Adipocyte (in vitro differentiated cells): ENCODE measurements at regions not wholly inside any gene's neighbourhood (a gene's known extent, or its start where the extent isn't known, plus 50 kb on each side); places are given as distances from the start of the nearest gene placed in this dataset.

Source experiments
- DNase-seq: peaks from one replicate; pipeline ENCODE4 v3.0.0-alpha.2; 2015; ENCODE audit warnings: low read depth
- H3K27me3 ChIP-seq: replicated peaks from 2 replicates; pipeline ENCODE4 v1.7.0; 2013; ENCODE audit warnings: mild to moderate bottlenecking, low read length, moderate library complexity; ENCODE audit not compliant: control insufficient read depth, insufficient read depth
- H3K36me3 ChIP-seq: 2 replicates; pipeline ENCODE4 v1.7.0; 2013; ENCODE audit warnings: low read length, mild to moderate bottlenecking, moderate library complexity; ENCODE audit not compliant: control insufficient read depth, insufficient read depth, severe bottlenecking
- H3K4me1 ChIP-seq: 2 replicates; pipeline ENCODE4 v1.7.0; 2013; ENCODE audit warnings: mild to moderate bottlenecking, low read length, moderate library complexity; ENCODE audit not compliant: control insufficient read depth, insufficient read depth
- H3K4me3 ChIP-seq: 2 replicates; pipeline ENCODE4 v1.7.0; 2013; ENCODE audit warnings: mild to moderate bottlenecking, low read length, moderate library complexity
- H3K9ac ChIP-seq: 2 replicates; pipeline ENCODE4 v1.7.0; 2013; ENCODE audit warnings: mild to moderate bottlenecking, low read length, moderate library complexity
- H3K9me3 ChIP-seq: 2 replicates; pipeline ENCODE4 v1.7.0; 2013; ENCODE audit warnings: mild to moderate bottlenecking, low read length, moderate library complexity; ENCODE audit not compliant: control insufficient read depth

- no peaks in the 10 kb centered on the region for H3K36me3 ChIP-seq
- H3K9ac ChIP-seq: no peak overlapping the region
- DNase-seq: no peak
- no peak overlapping the region for H3K4me3 ChIP-seq
- H3K27me3 ChIP-seq: no peaks in the 10 kb centered on the region
- peaks cover 16% of the 10 kb centered on the region for H3K9me3 ChIP-seq
- no peaks in the 10 kb centered on the region for H3K4me1 ChIP-seq
Observed at GRCh38 chr1:4395676-4396075, 258.7 kb upstream of the AJAP1 start.

GRCh38 chr1:4396551-4396950 lies 257.9 kb upstream of the AJAP1 start:
- H3K9ac ChIP-seq: no peak overlapping the region
- H3K36me3 ChIP-seq: no peaks in the 10 kb centered on the region
- peaks cover 16% of the 10 kb centered on the region for H3K9me3 ChIP-seq
- H3K4me3 ChIP-seq: no peak overlapping the region
- H3K4me1 ChIP-seq: no peaks in the 10 kb centered on the region
- H3K27me3 ChIP-seq: no peaks in the 10 kb centered on the region
- DNase-seq: no peak

- peaks cover 14% of the 10 kb centered on the region for H3K9me3 ChIP-seq
- H3K36me3 ChIP-seq: no peaks in the 10 kb centered on the region
- no peak overlapping the region for H3K4me3 ChIP-seq
- no peaks in the 10 kb centered on the region for H3K4me1 ChIP-seq
- H3K9ac ChIP-seq: no peak overlapping the region
- H3K27me3 ChIP-seq: no peaks in the 10 kb centered on the region
- DNase-seq: no peak
Observed at GRCh38 chr1:4397196-4397595, 257.2 kb upstream of the AJAP1 start.

- H3K27me3 ChIP-seq: no peaks in the 10 kb centered on the region
- DNase-seq: no peak
- H3K9ac ChIP-seq: no peak overlapping the region
- H3K9me3 ChIP-seq: no peaks in the 10 kb centered on the region
- no peaks in the 10 kb centered on the region for H3K36me3 ChIP-seq
- no peak overlapping the region for H3K4me3 ChIP-seq
- H3K4me1 ChIP-seq: no peaks in the 10 kb centered on the region
Observed at GRCh38 chr1:4402032-4402431, 252.4 kb upstream of the AJAP1 start.

- Histone ChIP-seq H3K9ac (no peak overlapping the region), H3K36me3 (no peaks in the 10 kb centered on the region), H3K27me3 (no peaks in the 10 kb centered on the region), H3K9me3 (no peaks in the 10 kb centered on the region), H3K4me3 (no peak overlapping the region), H3K4me1 (no peaks in the 10 kb centered on the region)
- DNase-seq: no peak
Observed at GRCh38 chr1:4404854-4405590, 249.4 kb upstream of the AJAP1 start.

GRCh38 chr1:4407851-4408250 lies 246.6 kb upstream of the AJAP1 start:
- H3K4me3 ChIP-seq: no peak overlapping the region
- no peaks in the 10 kb centered on the region for H3K4me1 ChIP-seq
- H3K36me3 ChIP-seq: no peaks in the 10 kb centered on the region
- H3K9ac ChIP-seq: no peak overlapping the region
- peaks cover under 1% of the 10 kb centered on the region for H3K9me3 ChIP-seq
- no peak for DNase-seq
- H3K27me3 ChIP-seq: no peaks in the 10 kb centered on the region

GRCh38 chr1:4408380-4408779 lies 246.0 kb upstream of the AJAP1 start:
- Histone ChIP-seq H3K4me1 (no peaks in the 10 kb centered on the region), H3K4me3 (no peak overlapping the region), H3K36me3 (no peaks in the 10 kb centered on the region), H3K9ac (no peak overlapping the region), H3K27me3 (no peaks in the 10 kb centered on the region), H3K9me3 (peaks cover 4% of the 10 kb centered on the region)
- DNase-seq: no peak

- H3K36me3 ChIP-seq: no peaks in the 10 kb centered on the region
- no peaks in the 10 kb centered on the region for H3K27me3 ChIP-seq
- DNase-seq: no peak
- H3K9me3 ChIP-seq: peaks cover 4% of the 10 kb centered on the region
- no peak overlapping the region for H3K4me3 ChIP-seq
- no peaks in the 10 kb centered on the region for H3K4me1 ChIP-seq
- no peak overlapping the region for H3K9ac ChIP-seq
Observed at GRCh38 chr1:4411862-4412261, 242.5 kb upstream of the AJAP1 start.

- Histone ChIP-seq H3K9me3 (peaks cover 8% of the 10 kb centered on the region), H3K36me3 (no peaks in the 10 kb centered on the region), H3K4me3 (no peak overlapping the region), H3K4me1 (no peaks in the 10 kb centered on the region), H3K9ac (no peak overlapping the region), H3K27me3 (no peaks in the 10 kb centered on the region)
- DNase-seq: no peak
Observed at GRCh38 chr1:4415476-4415875, 238.9 kb upstream of the AJAP1 start.

GRCh38 chr1:4416189-4416588 lies 238.2 kb upstream of the AJAP1 start:
- H3K36me3 ChIP-seq: no peaks in the 10 kb centered on the region
- peaks cover 8% of the 10 kb centered on the region for H3K9me3 ChIP-seq
- H3K4me3 ChIP-seq: no peak overlapping the region
- H3K27me3 ChIP-seq: no peaks in the 10 kb centered on the region
- H3K9ac ChIP-seq: no peak overlapping the region
- H3K4me1 ChIP-seq: no peaks in the 10 kb centered on the region
- no peak for DNase-seq

- Histone ChIP-seq H3K4me3 (no peak overlapping the region), H3K27me3 (no peaks in the 10 kb centered on the region), H3K9me3 (peaks cover 7% of the 10 kb centered on the region), H3K36me3 (no peaks in the 10 kb centered on the region), H3K4me1 (no peaks in the 10 kb centered on the region), H3K9ac (no peak overlapping the region)
- no peak for DNase-seq
Observed at GRCh38 chr1:4418021-4418420, 236.4 kb upstream of the AJAP1 start.

- Histone ChIP-seq H3K4me3 (no peak overlapping the region), H3K9me3 (peaks cover 7% of the 10 kb centered on the region), H3K27me3 (no peaks in the 10 kb centered on the region), H3K36me3 (no peaks in the 10 kb centered on the region), H3K4me1 (no peaks in the 10 kb centered on the region), H3K9ac (no peak overlapping the region)
- DNase-seq: no peak
Observed at GRCh38 chr1:4421986-4422385, 232.4 kb upstream of the AJAP1 start.
